ENCODE measurements at regions not wholly inside any gene's neighbourhood (a gene's known extent, or its start where the extent isn't known, plus 50 kb on each side); places are given as distances from the start of the nearest gene placed in this dataset.

DNA sequence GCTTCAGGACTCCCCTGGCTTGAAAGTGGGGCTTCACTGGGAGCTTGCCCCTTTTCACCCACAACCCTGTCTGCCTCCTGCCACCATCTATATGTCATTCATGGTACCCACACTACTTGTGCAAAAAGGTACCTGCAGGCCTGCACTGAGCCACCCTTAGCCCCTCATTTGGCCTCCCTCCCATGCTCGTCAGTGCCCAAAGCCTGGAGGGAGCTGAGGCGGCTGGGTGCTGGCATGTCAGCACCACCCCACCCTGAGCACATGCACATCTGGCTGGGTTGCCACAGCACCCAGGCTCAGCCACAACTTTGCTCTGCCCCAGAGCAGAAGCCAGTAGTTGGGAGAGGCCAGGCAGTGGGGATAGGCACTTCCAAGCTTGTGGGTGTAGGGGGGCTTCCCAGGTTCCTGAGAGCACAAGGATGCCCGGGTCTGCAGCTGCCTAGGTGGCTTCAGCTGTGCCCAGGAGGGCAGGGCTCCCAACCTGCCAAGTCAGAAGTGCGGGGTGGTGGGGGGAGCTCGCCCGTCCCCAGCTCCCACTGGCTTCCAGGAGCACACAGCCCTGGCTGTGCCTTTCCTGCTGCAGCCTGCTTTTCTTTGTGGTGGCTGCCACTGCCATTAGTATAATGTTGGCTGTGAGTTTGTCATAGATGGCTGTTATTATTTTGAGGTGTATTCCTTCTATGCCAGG, 1054.6 kb upstream of the EPHA6 start:
- H3K4me1 ChIP-seq (ENCODE audit: insufficient read depth, low read length, severe bottlenecking) = no peaks in the 10 kb centered on the region
- no peaks in the 10 kb centered on the region for H3K79me2 ChIP-seq (ENCODE audit: insufficient read depth, low read length)
- no peak overlapping the region for H3K27ac ChIP-seq (ENCODE audit: low read depth, low read length, poor library complexity, severe bottlenecking)
- TF ChIP-seq, protein P1, sequence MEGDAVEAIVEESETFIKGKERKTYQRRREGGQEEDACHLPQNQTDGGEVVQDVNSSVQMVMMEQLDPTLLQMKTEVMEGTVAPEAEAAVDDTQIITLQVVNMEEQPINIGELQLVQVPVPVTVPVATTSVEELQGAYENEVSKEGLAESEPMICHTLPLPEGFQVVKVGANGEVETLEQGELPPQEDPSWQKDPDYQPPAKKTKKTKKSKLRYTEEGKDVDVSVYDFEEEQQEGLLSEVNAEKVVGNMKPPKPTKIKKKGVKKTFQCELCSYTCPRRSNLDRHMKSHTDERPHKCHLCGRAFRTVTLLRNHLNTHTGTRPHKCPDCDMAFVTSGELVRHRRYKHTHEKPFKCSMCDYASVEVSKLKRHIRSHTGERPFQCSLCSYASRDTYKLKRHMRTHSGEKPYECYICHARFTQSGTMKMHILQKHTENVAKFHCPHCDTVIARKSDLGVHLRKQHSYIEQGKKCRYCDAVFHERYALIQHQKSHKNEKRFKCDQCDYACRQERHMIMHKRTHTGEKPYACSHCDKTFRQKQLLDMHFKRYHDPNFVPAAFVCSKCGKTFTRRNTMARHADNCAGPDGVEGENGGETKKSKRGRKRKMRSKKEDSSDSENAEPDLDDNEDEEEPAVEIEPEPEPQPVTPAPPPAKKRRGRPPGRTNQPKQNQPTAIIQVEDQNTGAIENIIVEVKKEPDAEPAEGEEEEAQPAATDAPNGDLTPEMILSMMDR (IDR thresholded peaks at IDR 0.05; ENCODE audit: low read length) = no peak
- no peak for TF ChIP-seq EZH2 (IDR thresholded peaks at IDR 0.05; ENCODE audit: borderline replicate concordance, low read length)
- no peaks in the 10 kb centered on the region for H3K36me3 ChIP-seq (ENCODE audit: insufficient read depth, low read length)
- H4K20me1 ChIP-seq (ENCODE audit: insufficient read depth, low read length) = no peaks in the 10 kb centered on the region
- no peak overlapping the region for H3K9ac ChIP-seq (ENCODE audit: low read length)
- H3K9me3 ChIP-seq (ENCODE audit: low read length) = no peaks in the 10 kb centered on the region
- no peak overlapping the region for H3K4me2 ChIP-seq (ENCODE audit: low read length)
- no peaks in the 10 kb centered on the region for H3K9me2 ChIP-seq (ENCODE audit: low read depth, low read length)
- H3F3A ChIP-seq (ENCODE audit: insufficient read depth, low read length) = no peaks in the 10 kb centered on the region
- H3K27me3 ChIP-seq (ENCODE audit: insufficient read depth, low read length) = no peaks in the 10 kb centered on the region
- H3K4me3 ChIP-seq (ENCODE audit: low read depth, low read length, poor library complexity, severe bottlenecking) = no peak overlapping the region
- no peak overlapping the region for H2AFZ ChIP-seq (ENCODE audit: low read length)

DNA sequence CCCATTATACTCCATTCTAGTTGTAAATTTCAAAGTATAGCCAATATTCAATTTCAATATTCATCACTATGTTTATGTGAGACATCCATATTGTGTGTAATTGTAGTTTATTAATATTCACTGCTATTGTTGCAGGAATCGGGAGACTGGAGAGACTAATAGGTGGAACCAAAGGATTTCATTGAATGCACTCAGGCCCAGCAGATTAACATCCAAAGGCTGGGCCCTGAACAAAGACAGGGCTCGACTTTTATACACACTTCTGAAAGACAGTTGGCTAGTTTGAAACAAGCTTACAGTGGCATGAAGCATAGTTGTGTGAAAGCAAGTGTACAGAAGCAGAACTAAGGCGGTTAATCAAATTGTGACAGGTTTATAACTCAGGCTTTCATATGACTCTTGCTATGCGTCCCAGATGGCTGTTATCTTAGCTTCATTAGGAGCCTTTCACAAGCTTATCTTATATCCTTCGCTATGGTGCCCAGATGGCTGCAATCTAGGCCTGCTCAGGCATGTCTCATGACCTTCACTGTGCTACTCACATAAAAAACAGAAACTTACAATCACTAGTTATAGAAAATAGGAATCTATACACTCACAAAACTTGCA, 1038.8 kb upstream of the EPHA6 start:
- Histone ChIP-seq H3K36me3 (ENCODE audit: insufficient read depth, low read length) (no peaks in the 10 kb centered on the region), H3K9me3 (ENCODE audit: low read length) (no peaks in the 10 kb centered on the region), H3K4me1 (ENCODE audit: insufficient read depth, low read length, severe bottlenecking) (no peaks in the 10 kb centered on the region), H3K27me3 (ENCODE audit: insufficient read depth, low read length) (no peaks in the 10 kb centered on the region), H4K20me1 (ENCODE audit: insufficient read depth, low read length) (no peaks in the 10 kb centered on the region), H3K4me2 (ENCODE audit: low read length) (no peak overlapping the region), H3K9ac (ENCODE audit: low read length) (no peak overlapping the region), H3K79me2 (ENCODE audit: insufficient read depth, low read length) (no peaks in the 10 kb centered on the region), H3K4me3 (ENCODE audit: low read depth, low read length, poor library complexity, severe bottlenecking) (no peak overlapping the region), H2AFZ (ENCODE audit: low read length) (no peak overlapping the region), H3K9me2 (ENCODE audit: low read depth, low read length) (no peaks in the 10 kb centered on the region), H3K27ac (ENCODE audit: low read depth, low read length, poor library complexity, severe bottlenecking) (no peak overlapping the region), H3F3A (ENCODE audit: insufficient read depth, low read length) (no peaks in the 10 kb centered on the region)
- TF ChIP-seq EZH2 (IDR thresholded peaks at IDR 0.05; ENCODE audit: borderline replicate concordance, low read length) = no peak
- TF ChIP-seq, protein P1 (IDR thresholded peaks at IDR 0.05; ENCODE audit: low read length) = no peak

DNA sequence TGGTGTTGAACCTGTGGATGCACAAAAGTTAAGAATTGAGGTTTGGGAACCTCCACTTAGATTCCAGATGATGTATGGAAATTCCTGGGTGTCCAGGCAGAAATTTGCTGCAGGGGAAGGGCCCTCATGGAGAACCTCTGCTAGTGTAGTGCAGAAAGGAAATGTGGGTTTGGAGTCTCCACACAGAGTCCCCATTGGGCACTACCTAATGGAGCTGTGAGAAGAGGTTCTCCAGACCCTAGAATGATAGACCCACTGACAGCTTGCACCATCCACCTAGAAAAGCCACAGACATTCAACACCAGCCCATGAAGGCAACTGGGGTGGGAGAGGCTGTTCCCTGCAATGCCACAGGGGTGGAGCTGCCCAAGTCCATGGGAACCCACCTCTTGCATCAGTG, 1032.8 kb upstream of the EPHA6 start:
- Histone ChIP-seq H3K36me3 (ENCODE audit: insufficient read depth, low read length) (no peaks in the 10 kb centered on the region), H3K9me3 (ENCODE audit: low read length) (no peaks in the 10 kb centered on the region)
- TF ChIP-seq EZH2 (IDR thresholded peaks at IDR 0.05; ENCODE audit: borderline replicate concordance, low read length) = no peak
- TF ChIP-seq, protein P1 (IDR thresholded peaks at IDR 0.05; ENCODE audit: low read length) = no peak

More for the DNA sequence above, 1032.8 kb upstream of the EPHA6 start:
- H3K9me2 ChIP-seq (ENCODE audit: low read depth, low read length) = no peaks in the 10 kb centered on the region
- no peaks in the 10 kb centered on the region for H3K4me1 ChIP-seq (ENCODE audit: insufficient read depth, low read length, severe bottlenecking)
- H3K4me2 ChIP-seq (ENCODE audit: low read length) = no peak overlapping the region
- H3F3A ChIP-seq (ENCODE audit: insufficient read depth, low read length) = no peaks in the 10 kb centered on the region
- H3K27ac ChIP-seq (ENCODE audit: low read depth, low read length, poor library complexity, severe bottlenecking) = no peak overlapping the region
- H3K79me2 ChIP-seq (ENCODE audit: insufficient read depth, low read length) = no peaks in the 10 kb centered on the region
- H4K20me1 ChIP-seq (ENCODE audit: insufficient read depth, low read length) = no peaks in the 10 kb centered on the region
- no peak overlapping the region for H2AFZ ChIP-seq (ENCODE audit: low read length)
- no peaks in the 10 kb centered on the region for H3K27me3 ChIP-seq (ENCODE audit: insufficient read depth, low read length)
- no peak overlapping the region for H3K4me3 ChIP-seq (ENCODE audit: low read depth, low read length, poor library complexity, severe bottlenecking)
- H3K9ac ChIP-seq (ENCODE audit: low read length) = no peak overlapping the region
